Right ventricle myocardium superior (tissue), 1 donor: ENCODE measurements at regions not wholly inside any gene's neighbourhood (a gene's known extent, or its start where the extent isn't known, plus 50 kb on each side); places are given as distances from the start of the nearest gene placed in this dataset.
"Not testable (repeated sequence)": the region's sequence is repeated elsewhere in the genome, so short reads cannot be mapped to it uniquely, and the experiment has no call there.

Experiments
- ATAC-seq: fragments of 200-7000 bp; cut with Tn5 transposase; one replicate; pipeline ENCODE4 v1.9.1; 2020; ENCODE audit warnings: mild to moderate bottlenecking; ENCODE audit not compliant: poor library complexity
- DNase-seq: peaks from one replicate; pipeline ENCODE4 v3.0.0-alpha.2; 2020
- intact Hi-C: fragments of 100-400 bp; cut with DNase I; formaldehyde crosslinking; loops from one replicate; pipeline ENCODE4 v1.11.2; 2022
- donor health status: DM: no; HTN: yes; CAD: no; lungs with severe emphysema.

- DNase-seq: no peak
- intact Hi-C loops: no loop called here
- ATAC-seq: no peak
Measured at GRCh38 chr6:119686240-119686639, 336.7 kb upstream of the MAN1A1 start.

- intact Hi-C loops: no loop called here
- DNase-seq: no peak
- no peak for ATAC-seq
Measured at GRCh38 chr6:119683671-119684070, 334.1 kb upstream of the MAN1A1 start.

DNA sequence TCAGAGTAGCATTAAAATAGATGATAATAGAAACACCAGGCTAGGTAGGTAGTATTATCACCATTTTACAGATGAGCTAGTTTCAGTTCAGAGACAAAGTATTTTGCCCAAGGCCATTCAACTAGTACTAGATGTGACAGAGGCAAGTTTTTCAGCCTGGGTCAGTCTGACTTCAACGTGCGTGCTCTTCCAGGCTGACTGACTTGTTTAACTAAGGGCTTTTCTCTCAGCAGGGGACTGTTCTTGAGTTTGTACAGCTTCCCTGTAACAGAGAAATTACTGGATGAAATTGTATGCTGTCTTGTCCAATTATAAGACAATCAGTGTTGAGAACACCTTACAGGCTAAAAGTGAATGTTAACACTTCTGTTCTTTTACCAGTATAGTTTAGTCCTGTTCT is 333.5 kb upstream of the MAN1A1 start:
- ATAC-seq (no peak), DNase-seq (no peak)
- intact Hi-C loops: no loop called here

- no peak for DNase-seq
- intact Hi-C loops: no loop called here
- ATAC-seq: no peak
Measured at GRCh38 chr6:119678961-119679360, 329.4 kb upstream of the MAN1A1 start.

GRCh38 chr6:119677384-119677783 is 327.8 kb upstream of the MAN1A1 start:
- ATAC-seq: no peak
- DNase-seq: no peak
- intact Hi-C loops: no loop called here

GRCh38 chr6:119676961-119677360 is 327.4 kb upstream of the MAN1A1 start:
- DNase-seq (no peak), ATAC-seq (no peak)
- intact Hi-C loops: no loop called here

DNA sequence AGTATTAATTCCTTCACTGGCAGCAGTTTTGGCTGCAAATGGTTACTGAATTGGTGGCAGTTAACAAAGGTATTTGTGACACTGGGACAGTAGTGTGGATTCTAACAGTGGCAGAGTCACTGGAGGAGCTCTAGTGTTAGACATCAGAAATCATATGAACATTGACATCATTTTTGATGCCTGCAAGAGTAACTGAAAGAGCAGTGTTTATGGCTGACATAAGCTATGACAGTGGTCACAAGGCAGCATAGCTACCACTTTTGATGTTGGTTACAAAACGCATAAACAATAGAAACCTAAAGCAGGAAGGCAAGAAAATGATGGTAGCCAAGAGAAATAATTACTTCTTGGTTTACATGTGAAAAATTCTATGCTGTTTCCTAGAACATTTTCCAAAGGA is 326.7 kb upstream of the MAN1A1 start:
- ATAC-seq (no peak), DNase-seq (no peak)
- intact Hi-C loops: no loop called here

- DNase-seq (no peak), ATAC-seq (no peak)
- intact Hi-C loops: no loop called here
Measured at GRCh38 chr6:119673741-119674140, 324.2 kb upstream of the MAN1A1 start.

DNA sequence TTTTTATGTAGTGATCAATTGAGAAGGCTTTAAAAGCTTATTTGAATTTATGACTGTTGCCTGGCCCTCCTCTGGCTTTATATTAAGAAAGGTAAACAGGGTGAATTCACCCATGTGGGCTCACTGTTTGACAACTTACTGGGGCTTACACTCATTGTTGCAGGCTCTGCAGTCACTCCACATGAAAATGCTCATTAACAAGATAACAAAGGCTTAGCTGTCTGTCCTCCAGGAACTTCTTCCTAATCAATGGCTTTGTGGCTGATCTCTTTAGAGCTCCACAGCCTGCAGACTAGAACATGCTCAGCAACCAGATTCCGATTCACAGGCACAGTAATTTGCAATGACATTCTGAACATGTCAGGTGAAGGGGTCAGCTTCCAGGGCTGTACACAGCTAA is 323.2 kb upstream of the MAN1A1 start:
- intact Hi-C loops: no loop called here
- DNase-seq (no peak), ATAC-seq (no peak)

GRCh38 chr6:119671105-119671504 is 321.5 kb upstream of the MAN1A1 start:
- ATAC-seq: no peak
- intact Hi-C loops: no loop called here
- DNase-seq: no peak

- intact Hi-C loops: no loop called here
- no peak for ATAC-seq
- DNase-seq: no peak
Measured at GRCh38 chr6:119669221-119669620, 319.7 kb upstream of the MAN1A1 start.

DNA sequence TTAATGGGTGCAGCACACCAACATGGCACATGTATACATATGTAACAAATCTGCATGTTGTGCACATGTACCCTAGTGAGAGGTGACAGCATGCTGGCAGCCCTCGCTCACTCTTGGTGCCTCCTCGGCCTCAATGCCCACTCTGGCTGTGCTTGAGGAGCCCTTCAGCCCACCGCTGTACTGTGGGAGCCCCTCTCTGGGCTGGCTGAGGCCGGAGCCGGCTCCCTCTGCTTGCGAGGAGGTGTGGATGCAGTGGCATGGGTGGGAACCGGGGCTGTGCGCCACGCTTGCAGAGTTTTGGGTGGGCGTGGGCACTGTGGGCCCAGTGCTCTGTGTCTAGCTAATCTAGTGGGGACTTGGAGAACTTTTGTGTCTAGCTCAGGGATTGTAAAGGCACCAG is 315.9 kb upstream of the MAN1A1 start:
- DNase-seq, ATAC-seq, intact Hi-C loops: not testable (repeated sequence)

DNA sequence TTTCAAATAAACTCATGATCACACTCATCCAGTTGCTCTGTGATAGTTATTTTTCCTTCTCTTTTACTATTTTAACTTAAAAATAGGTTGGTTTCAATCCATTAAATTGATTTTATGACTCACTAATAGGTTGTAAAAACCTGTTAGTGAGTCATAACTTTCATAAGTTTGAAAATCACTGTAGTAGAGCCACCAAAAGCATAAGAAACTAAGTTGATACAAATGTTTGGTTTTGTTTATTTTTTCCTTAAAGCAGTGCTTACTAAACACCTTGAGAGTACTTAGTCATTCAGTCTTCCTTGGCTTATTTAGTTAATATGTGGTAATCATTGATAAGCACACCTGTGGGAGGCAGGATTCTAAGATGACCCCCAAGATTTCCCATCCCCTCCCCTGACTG is 312.1 kb upstream of the MAN1A1 start:
- DNase-seq (no peak), ATAC-seq (no peak)
- intact Hi-C loops: no loop called here

- ATAC-seq (no peak), DNase-seq (no peak)
- intact Hi-C loops: no loop called here
Measured at GRCh38 chr6:119661078-119661477, 311.5 kb upstream of the MAN1A1 start.

GRCh38 chr6:119658917-119659316 is 309.4 kb upstream of the MAN1A1 start:
- intact Hi-C loops: no loop called here
- ATAC-seq (no peak), DNase-seq (no peak)

DNA sequence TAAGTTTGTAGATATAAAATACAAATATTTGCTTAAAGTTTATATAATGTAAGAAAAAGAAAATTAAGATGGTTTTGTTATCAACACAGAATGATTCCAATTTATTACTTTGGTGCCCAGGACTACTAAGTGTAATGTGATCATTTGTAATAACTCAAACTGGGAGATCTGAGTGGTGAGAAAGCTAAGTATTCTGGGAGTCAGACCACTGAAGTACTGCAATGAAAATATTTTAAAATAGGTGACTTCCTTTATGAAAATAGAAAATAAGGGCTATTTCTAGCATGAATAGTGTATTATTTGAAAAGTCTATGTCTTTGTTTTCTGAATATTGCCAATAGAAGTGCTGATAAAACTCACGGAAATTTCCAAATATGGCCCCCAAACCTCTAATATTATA is 305.6 kb upstream of the MAN1A1 start:
- ATAC-seq: no peak
- DNase-seq: no peak
- intact Hi-C loops: no loop called here

DNA sequence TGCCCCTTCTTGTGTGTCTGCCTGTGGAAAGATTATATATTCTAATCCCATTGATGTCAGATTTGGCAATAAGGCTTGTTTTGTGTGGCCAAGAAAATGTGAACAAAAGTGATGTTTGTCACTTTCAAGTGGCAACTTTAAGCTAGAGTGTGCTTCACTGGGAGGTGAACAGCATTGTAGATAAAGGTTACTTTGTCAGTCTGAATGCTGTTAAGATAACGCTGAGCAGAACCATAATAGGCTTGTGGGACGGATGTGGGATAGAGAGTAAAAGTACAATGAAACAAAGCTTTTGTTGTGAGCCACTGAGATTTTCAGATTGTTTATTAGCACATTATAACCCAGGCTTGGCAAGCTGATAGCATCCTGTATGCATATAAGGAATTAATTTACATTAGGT is 303.8 kb upstream of the MAN1A1 start:
- no peak for DNase-seq
- no peak for ATAC-seq
- intact Hi-C loops: no loop called here

DNA sequence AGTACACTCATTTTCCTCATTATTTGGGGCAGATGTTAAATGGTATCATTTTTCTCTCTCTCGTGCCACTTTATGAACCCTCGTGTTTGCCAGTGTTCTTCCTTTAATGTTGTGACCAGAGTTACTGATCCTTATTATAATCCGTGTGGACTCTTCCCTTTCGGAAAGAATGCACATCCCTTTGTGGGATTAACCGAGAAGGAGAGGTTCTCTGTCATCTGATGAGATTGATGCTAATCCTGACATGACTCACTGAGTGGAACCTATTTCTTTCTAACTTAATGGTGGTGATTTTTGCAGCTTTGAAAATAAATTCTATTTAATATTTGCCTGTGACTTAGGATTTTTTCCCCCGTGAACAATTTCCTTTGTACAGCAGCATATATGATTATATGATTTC is 300.0 kb upstream of the MAN1A1 start:
- DNase-seq (no peak), ATAC-seq (no peak)
- intact Hi-C loops: no loop called here

DNA sequence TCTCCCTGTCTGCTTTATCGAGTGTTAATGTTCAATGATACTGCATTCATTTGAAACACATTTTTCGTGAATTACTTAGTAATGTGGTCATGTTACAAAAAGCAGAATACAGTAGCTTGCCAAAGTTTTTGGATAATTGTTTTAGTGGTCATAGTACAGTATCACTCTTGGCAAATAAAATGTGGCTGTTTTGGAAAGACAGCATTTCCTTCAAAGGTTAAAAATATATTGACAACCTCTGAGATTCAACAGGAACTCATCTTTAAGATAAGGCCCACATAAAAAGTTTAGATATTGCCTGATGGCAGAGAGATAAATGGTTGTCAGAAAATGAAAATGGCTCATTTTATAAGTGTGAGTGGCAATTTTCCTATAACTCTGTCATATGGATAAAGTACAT is 297.7 kb upstream of the MAN1A1 start:
- intact Hi-C loops: no loop called here
- ATAC-seq (no peak), DNase-seq (no peak)

GRCh38 chr6:119643876-119644275 is 294.3 kb upstream of the MAN1A1 start:
- DNase-seq: no peak
- no peak for ATAC-seq
- intact Hi-C loops: no loop called here

- ATAC-seq: no peak
Measured at GRCh38 chr6:119637768-119638167, 288.2 kb upstream of the MAN1A1 start.

DNA sequence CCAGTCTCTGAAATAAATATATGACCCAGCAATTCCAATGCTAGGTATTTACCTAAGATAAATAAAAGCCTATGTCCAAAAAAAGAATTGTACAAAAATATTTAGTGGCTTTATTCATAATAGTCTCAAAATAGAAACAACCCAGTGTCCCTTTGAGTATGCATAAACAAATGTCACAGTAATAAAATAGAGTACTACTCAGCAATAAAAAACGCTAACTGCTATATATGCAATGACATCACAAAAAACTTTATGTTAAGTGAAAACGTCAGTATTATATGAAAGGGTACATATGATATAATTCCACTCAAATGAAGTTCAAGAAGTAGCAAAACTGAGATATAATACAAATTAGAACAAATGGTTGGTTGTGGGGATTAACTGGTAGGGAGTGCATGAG is 286.5 kb upstream of the MAN1A1 start:
- intact Hi-C loops: no loop called here
- DNase-seq: no peak
- no peak for ATAC-seq

More at GRCh38 chr6:119637768-119638167, 288.2 kb upstream of the MAN1A1 start:
- intact Hi-C loops: no loop called here
- no peak for DNase-seq
